ENCODE measurements at regions not wholly inside any gene's neighbourhood (a gene's known extent, or its start where the extent isn't known, plus 50 kb on each side); places are given as distances from the start of the nearest gene placed in this dataset.

GRCh38 chr18:56510108-56510507 is 128.3 kb downstream of the TXNL1 start (continued):
- no peak for TF ChIP-seq GLIS1 (tag by site-specific recombination; IDR thresholded peaks at IDR 0.05)

GRCh38 chr18:56509656-56510055 is 128.7 kb downstream of the TXNL1 start:
- Histone ChIP-seq H3K4me1 (ENCODE audit: control insufficient read depth, insufficient read depth, low read length) (no peaks in the 10 kb centered on the region), H3K9me3 (ENCODE audit: control insufficient read depth, insufficient read depth, low read depth, low read length) (no peaks in the 10 kb centered on the region), H3K4me3 (ENCODE audit: low read depth, low read length) (no peak overlapping the region), H3K27ac (ENCODE audit: extremely low read depth, low read depth, low read length) (no peak overlapping the region), H3K36me3 (ENCODE audit: control insufficient read depth in 2 of 2, insufficient read depth in 1 of 2, low read length in 2 of 2) (no peaks in the 10 kb centered on the region)
- CTCF ChIA-PET: no interaction called here
- POLR2A ChIA-PET: no interaction called here
- TF ChIP-seq PATZ1 (tag by site-specific recombination; IDR thresholded peaks at IDR 0.05): no peak
- TF ChIP-seq TCF7L2 (IDR thresholded peaks at IDR 0.05; ENCODE audit: borderline replicate concordance, low read depth, low read length): no peak
- no peak for TF ChIP-seq ZNF529 (tag by site-specific recombination; IDR thresholded peaks at IDR 0.05; ENCODE audit: insufficient replicate concordance)
- TF ChIP-seq ZNF76 (tag by site-specific recombination; IDR thresholded peaks at IDR 0.05; ENCODE audit: borderline replicate concordance, low read depth): no peak

GRCh38 chr18:56508370-56509036 is 129.9 kb downstream of the TXNL1 start:
- TF ChIP-seq ZFP69B (tag by site-specific recombination; IDR thresholded peaks at IDR 0.05) (no peak), ZNF274 (IDR thresholded peaks at IDR 0.05; ENCODE audit: low read length) (no peak), ZNF274 (tag by site-specific recombination; IDR thresholded peaks at IDR 0.05; ENCODE audit: borderline replicate concordance) (no peak), ZNF433 (tag by site-specific recombination; IDR thresholded peaks at IDR 0.05; ENCODE audit: low read depth) (no peak), RBAK (tag by site-specific recombination; IDR thresholded peaks at IDR 0.05) (no peak), ZFP41 (tag by site-specific recombination; IDR thresholded peaks at IDR 0.05; ENCODE audit: borderline replicate concordance) (no peak), HOXD13 (CRISPR knock-in tag; IDR thresholded peaks at IDR 0.05; ENCODE audit: borderline replicate concordance) (no peak), ZXDB (tag by site-specific recombination; IDR thresholded peaks at IDR 0.05) (no peak), ZBTB17 (tag by site-specific recombination; IDR thresholded peaks at IDR 0.05) (no peak), ZNF292 (tag by site-specific recombination; IDR thresholded peaks at IDR 0.05; ENCODE audit: borderline replicate concordance, low read depth) (no peak), ZNF140 (tag by site-specific recombination; IDR thresholded peaks at IDR 0.05) (no peak)
- H3K27ac ChIP-seq (ENCODE audit: extremely low read depth, low read depth, low read length): no peak overlapping the region
- POLR2A ChIA-PET: no interaction called here
- no peaks in the 10 kb centered on the region for H3K36me3 ChIP-seq (ENCODE audit: control insufficient read depth in 2 of 2, insufficient read depth in 1 of 2, low read length in 2 of 2)
- no peaks in the 10 kb centered on the region for H3K4me1 ChIP-seq (ENCODE audit: control insufficient read depth, insufficient read depth, low read length)
- no peaks in the 10 kb centered on the region for H3K9me3 ChIP-seq (ENCODE audit: control insufficient read depth, insufficient read depth, low read depth, low read length)
- CTCF ChIA-PET: no interaction called here
- H3K4me3 ChIP-seq (ENCODE audit: low read depth, low read length): no peak overlapping the region

- no peaks in the 10 kb centered on the region for H3K9me3 ChIP-seq (ENCODE audit: control insufficient read depth, insufficient read depth, low read depth, low read length)
- no peak overlapping the region for H3K27ac ChIP-seq (ENCODE audit: extremely low read depth, low read depth, low read length)
- ChIA-PET POLR2A (no interaction called here), CTCF (no interaction called here)
- H3K4me1 ChIP-seq (ENCODE audit: control insufficient read depth, insufficient read depth, low read length): no peaks in the 10 kb centered on the region
- H3K36me3 ChIP-seq (ENCODE audit: control insufficient read depth in 2 of 2, insufficient read depth in 1 of 2, low read length in 2 of 2): no peaks in the 10 kb centered on the region
- H3K4me3 ChIP-seq (ENCODE audit: low read depth, low read length): no peak overlapping the region
- TF ChIP-seq ZNF624 (tag by site-specific recombination; IDR thresholded peaks at IDR 0.05) (no peak), ZNF645 (tag by site-specific recombination; IDR thresholded peaks at IDR 0.05) (no peak), ZNF2 (tag by site-specific recombination; IDR thresholded peaks at IDR 0.05) (no peak), ZNF37A (tag by site-specific recombination; IDR thresholded peaks at IDR 0.05) (no peak), ZNF600 (tag by site-specific recombination; IDR thresholded peaks at IDR 0.05) (no peak), ZNF560 (tag by site-specific recombination; IDR thresholded peaks at IDR 0.05; ENCODE audit: borderline replicate concordance) (no peak), ZFP37 (tag by site-specific recombination; IDR thresholded peaks at IDR 0.05) (no peak), ZBTB48 (tag by site-specific recombination; IDR thresholded peaks at IDR 0.05) (no peak), ZNF621 (tag by site-specific recombination; IDR thresholded peaks at IDR 0.05) (no peak), ZNF571 (tag by site-specific recombination; IDR thresholded peaks at IDR 0.05) (no peak), MYNN (tag by site-specific recombination; IDR thresholded peaks at IDR 0.05; ENCODE audit: borderline replicate concordance) (no peak), KLF1 (tag by site-specific recombination; IDR thresholded peaks at IDR 0.05) (no peak), OVOL3 (tag by site-specific recombination; IDR thresholded peaks at IDR 0.05) (no peak)
Observed at GRCh38 chr18:56505971-56506370, 132.4 kb downstream of the TXNL1 start.
